ENCODE measurements at regions not wholly inside any gene's neighbourhood (a gene's known extent, or its start where the extent isn't known, plus 50 kb on each side); places are given as distances from the start of the nearest gene placed in this dataset.
"Not testable (repeated sequence)": the region's sequence is repeated elsewhere in the genome, so short reads cannot be mapped to it uniquely, and the experiment has no call there.

- TF ChIP-seq POLR2A, CTCF (IDR thresholded peaks at IDR 0.05): not testable (repeated sequence)
Observed at GRCh38 chr17:16868616-16869015, 103.3 kb downstream of the TNFRSF13B start.

Data from lower leg skin (tissue), 3 donors.